Neural cell (in vitro differentiated cells): ENCODE measurements at regions not wholly inside any gene's neighbourhood (a gene's known extent, or its start where the extent isn't known, plus 50 kb on each side); places are given as distances from the start of the nearest gene placed in this dataset.

ENCODE experiments used
- EZH2 ChIP-seq: fragments of 200-600, 300-800 bp; shearing (Covaris generic), sonication (generic); IDR thresholded peaks from 2 replicates; pipeline ENCODE4 v1.6.1; 2014; ENCODE audit warnings: antibody characterized with exemption, low read length, borderline replicate concordance, mild to moderate bottlenecking; ENCODE audit not compliant: insufficient read depth, poor library complexity, severe bottlenecking
- MXI1 ChIP-seq: fragments of 450-650 bp; conservative IDR thresholded peaks from 2 replicates; pipeline ENCODE4 v1.6.1; 2014; ENCODE audit warnings: antibody characterized with exemption, mild to moderate bottlenecking; ENCODE audit not compliant: poor library complexity, severe bottlenecking
- POLR2AphosphoS5 ChIP-seq: IDR thresholded peaks from 2 replicates; pipeline ENCODE4 v1.6.1; 2012
- REST ChIP-seq: IDR thresholded peaks from 2 replicates; pipeline ENCODE4 v1.6.1; 2012; ENCODE audit warnings: borderline replicate concordance
- TAF1 ChIP-seq: IDR thresholded peaks from 2 replicates; pipeline ENCODE4 v1.6.1; 2012; ENCODE audit warnings: low read depth
- TF ChIP-seq, protein P1 (sequence below): fragments of 450-650 bp; IDR thresholded peaks from 2 replicates; pipeline ENCODE4 v1.5.1; 2014; ENCODE audit warnings: antibody characterized with exemption, mild to moderate bottlenecking, moderate library complexity; ENCODE audit not compliant: poor library complexity, severe bottlenecking

GRCh38 chr4:149017002-149017734 lies 575.0 kb upstream of the NR3C2 start:
- TF ChIP-seq, protein P1, sequence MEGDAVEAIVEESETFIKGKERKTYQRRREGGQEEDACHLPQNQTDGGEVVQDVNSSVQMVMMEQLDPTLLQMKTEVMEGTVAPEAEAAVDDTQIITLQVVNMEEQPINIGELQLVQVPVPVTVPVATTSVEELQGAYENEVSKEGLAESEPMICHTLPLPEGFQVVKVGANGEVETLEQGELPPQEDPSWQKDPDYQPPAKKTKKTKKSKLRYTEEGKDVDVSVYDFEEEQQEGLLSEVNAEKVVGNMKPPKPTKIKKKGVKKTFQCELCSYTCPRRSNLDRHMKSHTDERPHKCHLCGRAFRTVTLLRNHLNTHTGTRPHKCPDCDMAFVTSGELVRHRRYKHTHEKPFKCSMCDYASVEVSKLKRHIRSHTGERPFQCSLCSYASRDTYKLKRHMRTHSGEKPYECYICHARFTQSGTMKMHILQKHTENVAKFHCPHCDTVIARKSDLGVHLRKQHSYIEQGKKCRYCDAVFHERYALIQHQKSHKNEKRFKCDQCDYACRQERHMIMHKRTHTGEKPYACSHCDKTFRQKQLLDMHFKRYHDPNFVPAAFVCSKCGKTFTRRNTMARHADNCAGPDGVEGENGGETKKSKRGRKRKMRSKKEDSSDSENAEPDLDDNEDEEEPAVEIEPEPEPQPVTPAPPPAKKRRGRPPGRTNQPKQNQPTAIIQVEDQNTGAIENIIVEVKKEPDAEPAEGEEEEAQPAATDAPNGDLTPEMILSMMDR: no peak
- TF ChIP-seq MXI1 (no peak), POLR2AphosphoS5 (no peak), TAF1 (no peak), EZH2 (no peak), REST (no peak)
